NB4 (cell line): ENCODE measurements at regions not wholly inside any gene's neighbourhood (a gene's known extent, or its start where the extent isn't known, plus 50 kb on each side); places are given as distances from the start of the nearest gene placed in this dataset.

ENCODE experiments used
- POLR2A ChIP-seq: IDR thresholded peaks from 2 replicates; pipeline ENCODE4 v1.6.1; 2011; ENCODE audit warnings: mild to moderate bottlenecking; ENCODE audit not compliant: insufficient read length; ENCODE audit errors: extremely low read depth
- TF ChIP-seq, protein P1 (sequence below): IDR thresholded peaks from one replicate; pipeline ENCODE4 v1.5.1; 2012; ENCODE audit warnings: low read depth, low read length

DNA sequence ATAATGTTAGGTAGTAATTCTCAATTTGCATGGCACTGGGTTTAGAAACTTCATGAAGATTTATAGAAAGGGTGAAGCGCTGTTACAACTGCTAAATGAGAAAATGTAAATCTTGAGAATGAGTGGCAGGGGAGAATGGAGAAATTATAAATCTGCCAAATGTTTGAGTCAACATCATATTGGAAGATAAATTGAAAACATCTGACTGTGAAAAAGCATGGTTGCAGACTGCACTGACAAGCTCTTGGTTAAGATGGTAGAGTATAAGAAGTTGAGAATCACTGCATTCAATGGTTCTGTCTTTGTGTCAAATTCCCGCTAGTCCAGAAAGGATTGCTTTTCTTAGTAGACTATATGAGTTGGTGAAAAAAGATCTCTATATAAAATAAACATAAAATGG, 113.3 kb upstream of the DUSP10 start:
- TF ChIP-seq POLR2A = no peak
- TF ChIP-seq, protein P1, sequence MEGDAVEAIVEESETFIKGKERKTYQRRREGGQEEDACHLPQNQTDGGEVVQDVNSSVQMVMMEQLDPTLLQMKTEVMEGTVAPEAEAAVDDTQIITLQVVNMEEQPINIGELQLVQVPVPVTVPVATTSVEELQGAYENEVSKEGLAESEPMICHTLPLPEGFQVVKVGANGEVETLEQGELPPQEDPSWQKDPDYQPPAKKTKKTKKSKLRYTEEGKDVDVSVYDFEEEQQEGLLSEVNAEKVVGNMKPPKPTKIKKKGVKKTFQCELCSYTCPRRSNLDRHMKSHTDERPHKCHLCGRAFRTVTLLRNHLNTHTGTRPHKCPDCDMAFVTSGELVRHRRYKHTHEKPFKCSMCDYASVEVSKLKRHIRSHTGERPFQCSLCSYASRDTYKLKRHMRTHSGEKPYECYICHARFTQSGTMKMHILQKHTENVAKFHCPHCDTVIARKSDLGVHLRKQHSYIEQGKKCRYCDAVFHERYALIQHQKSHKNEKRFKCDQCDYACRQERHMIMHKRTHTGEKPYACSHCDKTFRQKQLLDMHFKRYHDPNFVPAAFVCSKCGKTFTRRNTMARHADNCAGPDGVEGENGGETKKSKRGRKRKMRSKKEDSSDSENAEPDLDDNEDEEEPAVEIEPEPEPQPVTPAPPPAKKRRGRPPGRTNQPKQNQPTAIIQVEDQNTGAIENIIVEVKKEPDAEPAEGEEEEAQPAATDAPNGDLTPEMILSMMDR = no peak
